ENCODE measurements at regions not wholly inside any gene's neighbourhood (a gene's known extent, or its start where the extent isn't known, plus 50 kb on each side); places are given as distances from the start of the nearest gene placed in this dataset.

DNA sequence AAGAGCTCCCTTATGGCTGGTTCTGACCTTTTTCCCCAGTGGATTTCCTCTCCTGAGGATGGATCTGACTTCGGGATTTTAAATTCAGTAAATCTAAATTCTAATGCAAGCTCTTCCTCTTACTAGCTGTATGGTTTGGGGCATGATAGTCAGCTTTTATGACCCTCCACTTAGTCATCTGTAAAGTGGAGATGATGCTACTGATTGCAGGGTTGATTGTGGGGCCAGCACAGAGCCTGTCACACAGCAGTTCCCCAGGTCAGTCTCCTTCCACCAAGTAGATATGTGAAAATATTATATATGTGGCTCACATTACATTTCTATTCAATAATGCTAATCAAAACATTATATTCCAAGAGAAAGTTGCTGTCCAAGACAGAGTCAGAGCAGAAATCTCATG is 141.3 kb upstream of the UBE2E1 start:
- no peak for DNase-seq (ENCODE audit: low read depth in 2 of 2)

DNA sequence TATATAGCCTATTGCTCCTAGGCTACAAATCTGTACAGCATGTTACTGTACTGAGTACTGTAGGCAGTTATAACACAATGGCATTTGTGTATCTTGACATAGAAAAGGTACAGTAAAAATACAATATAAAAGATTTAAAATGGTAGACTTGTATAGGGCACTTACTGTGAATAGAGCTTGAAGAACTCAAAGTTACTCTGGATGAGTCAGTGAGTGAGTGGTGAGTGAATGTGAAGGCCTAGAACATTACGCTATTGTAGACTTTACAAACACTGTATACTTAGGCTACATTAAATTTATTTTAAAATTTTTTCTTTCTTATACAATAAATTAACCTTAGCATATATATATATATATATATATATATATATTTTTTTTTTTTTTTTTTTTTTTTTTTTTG is 140.0 kb upstream of the UBE2E1 start:
- DNase-seq (ENCODE audit: low read depth in 2 of 2) = no peak

DNA sequence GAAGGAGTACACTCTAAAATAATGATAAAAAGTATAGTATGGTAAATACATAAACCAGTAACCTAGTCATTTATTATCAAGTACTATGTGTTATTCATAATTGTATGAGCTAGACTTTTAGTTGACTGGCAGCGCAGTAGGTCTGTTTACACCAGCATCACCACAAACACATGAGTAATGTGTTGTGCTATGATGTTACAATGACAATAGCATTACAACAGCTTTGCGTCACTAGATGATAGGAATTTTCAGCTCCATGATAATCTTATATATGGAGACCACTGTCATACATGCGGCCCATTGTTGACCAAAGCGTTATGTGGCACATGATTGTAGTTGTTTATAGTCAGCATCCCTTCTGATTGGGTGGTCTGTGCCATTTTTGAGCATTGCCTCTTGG is 138.9 kb upstream of the UBE2E1 start:
- no peak for DNase-seq (ENCODE audit: low read depth in 2 of 2)

DNA sequence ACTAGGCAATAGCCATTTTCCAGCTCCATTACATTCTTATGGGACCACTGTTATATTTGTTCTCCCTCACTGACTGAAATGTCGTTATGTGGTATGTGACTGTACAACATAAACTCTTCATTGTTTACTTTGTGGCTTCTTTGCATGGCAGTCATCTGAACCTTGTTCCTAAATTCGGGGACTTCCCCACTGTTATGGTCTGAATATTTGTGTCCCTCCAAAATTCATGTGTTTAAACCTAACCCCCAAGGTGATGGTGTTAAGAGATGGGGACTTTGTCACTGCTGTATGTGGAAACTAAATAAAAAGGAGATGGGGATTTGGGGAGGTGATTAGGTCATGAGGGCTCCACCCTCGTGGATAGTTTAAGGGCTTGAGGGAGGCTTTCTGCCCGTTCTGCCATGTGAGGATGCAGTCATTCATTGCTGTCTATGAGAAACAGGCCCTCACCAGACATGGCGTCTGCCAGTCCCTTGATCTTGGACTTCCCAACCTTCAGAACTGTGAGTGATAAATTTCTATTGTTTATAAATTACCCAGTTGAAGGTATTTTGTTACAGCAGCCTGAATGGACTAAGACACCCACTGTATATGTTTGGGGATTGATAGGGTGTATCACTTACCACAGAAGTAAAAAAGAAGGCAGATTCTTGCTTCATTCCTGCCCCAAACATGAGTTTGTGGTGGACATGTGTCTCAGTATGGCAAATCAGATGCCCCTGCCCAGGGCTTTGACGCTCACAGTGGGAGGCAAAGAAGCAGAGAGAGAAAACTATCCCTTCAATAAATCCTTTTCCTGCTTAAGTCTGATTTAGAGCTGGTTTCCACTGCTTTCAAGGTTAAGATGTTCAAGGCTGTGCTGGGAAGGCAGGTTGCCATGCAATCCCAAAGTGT is 138.0 kb upstream of the UBE2E1 start:
- no peak for DNase-seq (ENCODE audit: low read depth in 2 of 2)

DNA sequence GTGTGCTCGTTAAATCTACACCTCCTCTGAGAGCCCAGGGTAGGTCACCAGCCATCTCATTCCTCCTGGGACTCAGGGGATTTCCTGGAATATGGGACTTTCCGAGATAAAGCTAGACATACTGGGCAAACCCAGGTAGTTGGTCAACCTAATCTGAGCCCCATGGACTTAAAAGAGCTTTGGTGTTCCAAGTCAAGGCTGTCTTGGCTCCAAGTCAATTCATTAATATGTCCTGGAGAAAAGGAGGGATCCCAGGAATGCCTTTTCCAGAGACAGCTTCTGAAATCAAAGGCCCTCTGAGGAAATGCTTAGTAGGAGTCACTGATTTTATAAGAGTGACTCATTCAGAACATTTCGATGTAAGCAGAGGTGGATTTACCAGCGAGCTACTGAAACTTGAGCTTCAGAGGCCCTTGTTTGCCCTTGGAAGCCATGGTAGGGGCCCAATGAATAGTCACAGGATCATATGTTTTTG is 137.3 kb upstream of the UBE2E1 start:
- no peak for DNase-seq (ENCODE audit: low read depth in 2 of 2)

DNA sequence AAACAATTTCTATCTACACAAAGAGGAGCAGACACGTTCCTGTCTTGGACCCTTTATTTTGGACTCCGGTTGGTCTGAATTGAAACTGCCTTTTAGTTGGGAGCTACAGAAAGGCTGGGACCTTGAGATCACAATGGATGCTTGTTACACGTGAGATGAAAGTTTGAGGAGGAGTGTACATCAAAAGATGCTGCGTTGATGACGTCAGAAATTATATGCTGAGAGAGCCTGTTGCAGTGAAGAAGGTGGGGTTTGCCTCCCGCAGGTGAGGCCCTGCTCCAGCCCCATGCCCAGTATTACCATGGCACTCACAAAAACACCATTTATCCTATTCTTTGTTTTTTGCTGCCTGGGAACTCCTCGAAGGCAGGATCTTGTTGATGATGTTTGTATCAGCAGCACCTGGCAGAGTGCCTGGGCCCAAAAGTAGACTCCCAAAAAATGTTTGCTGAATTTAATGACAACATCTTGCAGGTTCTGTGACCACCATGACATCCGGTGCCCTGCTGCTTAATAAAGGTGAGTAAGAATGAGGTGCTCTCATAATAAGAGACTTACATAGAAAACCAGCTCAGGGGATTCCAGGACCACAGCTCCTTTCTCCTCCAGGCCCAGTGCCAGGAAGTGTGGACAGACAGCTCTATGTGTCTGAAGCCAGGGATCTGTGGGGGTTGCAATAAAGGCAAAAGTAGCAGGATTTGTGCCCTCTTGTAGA is 136.1 kb upstream of the UBE2E1 start:
- no peak for DNase-seq (ENCODE audit: low read depth in 2 of 2)

DNA sequence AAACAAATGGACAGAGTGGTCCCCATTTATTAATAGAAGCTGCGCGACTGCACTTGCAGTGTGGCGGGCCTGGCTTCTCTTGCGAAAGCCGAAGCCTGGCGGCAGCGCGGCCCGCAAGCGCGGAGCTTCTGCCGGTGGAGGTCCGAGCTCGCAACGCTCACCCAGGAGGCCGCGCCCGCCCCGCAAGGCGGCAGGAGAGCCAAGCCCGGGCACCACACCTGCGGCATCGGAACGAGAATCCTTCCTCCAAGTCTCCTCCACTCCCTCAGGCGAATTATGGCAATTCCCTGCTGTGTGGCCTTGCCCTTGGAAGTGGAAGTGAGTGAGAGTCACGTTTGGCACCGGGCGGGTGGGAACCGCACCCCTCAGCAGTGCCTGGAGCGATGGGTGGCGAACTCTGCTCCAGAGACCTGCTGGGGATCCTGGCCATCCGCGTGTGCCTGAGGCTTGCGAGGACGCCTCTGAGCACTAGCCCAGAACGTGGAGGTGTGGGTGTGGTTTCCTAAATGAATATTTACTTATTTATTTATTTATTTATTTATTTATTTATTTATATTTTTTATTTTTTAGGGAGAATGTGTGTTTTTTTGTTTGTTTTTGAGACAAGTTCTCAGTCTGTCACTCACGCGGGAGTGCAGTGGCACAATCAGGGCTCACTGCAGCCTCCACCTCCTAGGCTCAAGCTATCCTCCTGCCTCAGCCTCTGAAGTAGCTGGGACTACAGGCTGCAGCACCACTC is 133.7 kb upstream of the UBE2E1 start:
- DNase-seq (ENCODE audit: low read depth in 2 of 2) = no peak

DNA sequence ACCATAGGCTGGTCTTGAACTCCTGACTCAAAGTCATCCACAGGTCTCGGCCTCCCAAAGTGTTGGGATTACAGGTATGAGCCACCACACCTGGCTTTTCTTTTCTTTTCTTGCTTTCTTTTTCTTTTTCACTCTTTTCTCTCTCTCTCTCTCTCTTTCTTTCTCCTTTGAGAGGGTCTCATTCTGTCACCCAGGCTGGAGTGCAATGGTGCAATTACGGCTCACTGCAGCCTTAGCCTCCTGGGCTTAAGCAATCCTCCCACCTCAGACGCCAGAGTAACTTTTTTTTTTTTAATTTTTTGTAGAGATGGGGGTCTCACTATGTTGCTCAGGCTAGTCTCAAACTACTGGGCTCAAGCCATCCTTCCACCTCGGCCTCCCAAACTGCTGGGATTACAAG is 133.1 kb upstream of the UBE2E1 start:
- DNase-seq (ENCODE audit: low read depth in 2 of 2) = no peak

DNA sequence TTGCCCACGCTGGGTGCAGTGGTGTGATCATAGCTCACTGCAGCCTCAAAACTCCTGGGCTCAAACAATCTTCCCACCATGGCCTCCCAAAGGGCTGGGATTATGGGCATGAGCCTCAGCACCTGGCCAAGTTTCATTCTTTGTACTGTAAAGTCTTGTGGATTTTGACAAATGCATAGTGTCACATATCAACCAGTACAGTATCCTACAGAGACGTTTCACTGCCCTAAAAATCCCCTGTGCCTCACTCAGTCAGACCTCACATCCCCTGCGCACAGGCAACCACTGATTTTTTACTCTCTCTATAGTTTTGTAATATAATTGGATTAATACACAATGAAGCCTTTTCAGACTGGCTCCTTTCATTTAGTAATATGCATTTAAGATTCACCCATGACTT is 130.7 kb upstream of the UBE2E1 start:
- no peak for DNase-seq (ENCODE audit: low read depth in 2 of 2)

DNA sequence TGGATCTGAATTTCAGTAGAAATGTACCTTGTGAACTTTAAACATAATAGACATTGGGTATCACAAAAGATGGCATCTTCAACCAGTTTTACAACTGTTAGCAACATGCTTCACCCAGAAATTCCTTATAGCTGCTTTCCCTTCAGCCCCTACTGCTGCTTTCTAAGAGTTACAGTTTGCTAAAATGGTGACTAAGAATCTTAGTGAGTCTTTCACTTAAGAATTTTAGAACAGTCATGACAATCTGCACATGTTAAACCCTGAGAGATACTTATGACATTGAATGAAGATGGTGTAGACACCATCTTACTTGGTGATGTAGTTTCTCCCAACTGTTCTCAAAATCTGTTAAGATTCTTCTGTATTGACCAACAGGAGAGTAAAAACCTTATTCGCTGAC is 129.7 kb upstream of the UBE2E1 start:
- DNase-seq (ENCODE audit: low read depth in 2 of 2) = no peak

DNA sequence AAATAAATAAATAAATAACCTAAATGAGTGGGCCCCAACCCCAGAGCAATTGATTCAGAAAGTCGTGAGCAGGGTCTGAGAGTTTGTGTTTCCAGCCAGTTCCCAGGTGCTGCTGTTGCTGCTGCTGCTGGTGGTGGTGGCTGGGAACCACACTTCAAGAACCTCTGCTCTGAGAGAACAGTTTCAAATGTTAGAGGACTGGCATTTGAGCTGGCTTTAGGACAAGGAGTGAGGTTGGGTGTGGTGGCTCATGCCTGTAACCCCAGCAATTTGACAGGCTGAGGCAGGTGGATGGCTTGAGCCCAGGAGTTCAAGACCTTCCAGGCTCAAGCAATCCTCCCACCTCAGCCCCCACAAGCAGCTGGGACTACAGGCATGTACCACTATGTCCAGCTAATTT is 123.1 kb upstream of the UBE2E1 start:
- no peak for DNase-seq (ENCODE audit: low read depth in 2 of 2)

DNA sequence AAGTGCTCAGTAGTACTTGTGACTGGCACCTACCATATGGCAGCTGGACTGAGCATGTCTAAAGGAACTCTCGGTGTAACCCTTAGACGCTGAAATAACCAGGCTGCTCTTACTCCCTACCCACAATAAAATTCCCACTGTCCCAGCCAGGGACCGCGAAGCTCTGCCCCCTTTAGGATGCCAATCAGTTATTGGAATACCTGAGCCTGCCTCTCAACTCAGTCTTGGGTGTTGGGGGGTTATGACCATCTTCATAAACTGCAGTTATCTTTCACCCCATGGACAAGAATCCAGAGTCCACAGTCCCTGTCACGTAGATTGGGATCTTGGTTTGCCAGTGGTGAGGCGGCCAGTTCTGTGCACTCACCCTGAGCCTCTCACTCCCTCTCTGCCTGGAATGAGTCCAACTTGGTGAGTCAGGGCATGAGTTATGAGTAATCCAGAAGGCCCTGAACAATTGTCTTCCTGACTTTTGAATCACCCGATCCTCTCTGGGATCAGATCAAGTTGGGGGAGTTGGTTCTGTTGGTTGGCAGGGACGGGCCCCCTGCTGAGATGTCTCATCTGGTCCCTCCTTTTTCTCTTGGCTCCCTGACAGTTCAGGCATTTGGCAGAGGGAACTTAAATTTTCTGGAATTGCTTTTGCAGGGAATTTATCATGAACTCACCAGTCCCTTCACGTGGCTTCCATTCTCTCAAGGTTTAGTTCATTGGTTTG is 120.1 kb upstream of the UBE2E1 start:
- peak in 1 of 2 donors; percentile 9 for DNase-seq (ENCODE audit: low read depth in 2 of 2)

DNA sequence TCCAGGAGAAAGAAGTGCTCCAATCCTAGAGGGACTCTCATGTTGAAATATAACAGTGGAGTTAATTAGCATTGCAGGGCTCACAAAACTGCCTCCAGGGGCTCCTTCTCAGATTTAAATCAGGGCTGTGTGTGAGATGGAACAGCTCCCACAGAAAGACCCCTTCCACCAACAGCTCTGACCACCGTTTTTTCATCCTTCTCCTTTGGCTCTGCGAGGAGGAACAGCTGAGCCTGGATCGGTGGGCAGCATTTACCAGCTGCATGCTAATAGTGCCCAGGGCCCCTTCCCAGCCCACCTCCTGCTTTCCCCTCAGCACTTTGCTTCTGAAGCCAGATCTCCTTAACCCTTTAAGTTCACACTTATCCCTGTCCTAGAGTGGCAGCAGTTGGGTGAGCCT is 119.2 kb upstream of the UBE2E1 start:
- no peak for DNase-seq (ENCODE audit: low read depth in 2 of 2)

DNA sequence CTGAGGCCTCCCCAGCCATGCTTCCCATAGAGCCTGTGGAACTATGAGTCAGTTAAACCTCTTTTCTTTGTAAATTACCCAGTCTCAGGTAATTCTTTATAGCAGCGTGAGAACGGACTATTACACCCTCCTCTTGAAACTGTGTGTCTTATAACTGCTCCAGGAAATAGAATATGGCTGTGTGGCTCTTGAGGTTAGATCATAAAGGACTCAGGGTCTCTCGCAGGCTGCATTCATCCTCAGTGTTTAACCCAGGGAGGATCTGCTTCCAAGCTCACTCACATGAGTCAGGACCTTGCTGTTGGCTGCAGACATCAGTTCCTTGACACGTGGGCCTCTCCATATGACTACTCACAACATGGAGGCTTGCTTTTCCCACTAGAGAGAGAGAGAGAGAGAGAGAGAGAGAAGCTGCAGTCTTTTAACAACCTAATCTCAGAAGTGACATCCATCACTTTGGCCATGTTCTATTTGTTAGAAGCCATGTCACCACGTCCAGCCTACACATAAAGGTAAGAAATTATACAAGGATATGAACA is 114.3 kb upstream of the UBE2E1 start:
- DNase-seq (ENCODE audit: low read depth in 2 of 2) = no peak

DNA sequence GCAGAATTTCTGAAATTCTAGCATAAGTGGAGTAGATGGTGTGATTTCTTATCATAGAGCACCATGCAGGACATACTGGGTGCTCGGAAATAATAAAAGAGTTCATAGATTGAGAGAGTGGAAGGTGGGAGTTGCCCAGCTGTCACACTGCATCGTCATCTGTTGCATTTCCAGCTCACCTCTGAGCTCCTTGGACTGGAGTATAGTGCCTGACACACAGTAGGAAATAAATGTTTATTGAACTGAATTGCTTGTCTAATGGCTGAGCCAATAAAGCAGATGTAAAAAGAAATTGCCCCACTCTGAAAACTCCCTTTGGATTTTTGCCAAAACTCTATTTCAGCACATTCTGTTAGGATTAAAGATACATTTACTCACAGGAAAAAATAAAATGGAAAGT is 108.9 kb upstream of the UBE2E1 start:
- no peak for DNase-seq (ENCODE audit: low read depth in 2 of 2)

DNA sequence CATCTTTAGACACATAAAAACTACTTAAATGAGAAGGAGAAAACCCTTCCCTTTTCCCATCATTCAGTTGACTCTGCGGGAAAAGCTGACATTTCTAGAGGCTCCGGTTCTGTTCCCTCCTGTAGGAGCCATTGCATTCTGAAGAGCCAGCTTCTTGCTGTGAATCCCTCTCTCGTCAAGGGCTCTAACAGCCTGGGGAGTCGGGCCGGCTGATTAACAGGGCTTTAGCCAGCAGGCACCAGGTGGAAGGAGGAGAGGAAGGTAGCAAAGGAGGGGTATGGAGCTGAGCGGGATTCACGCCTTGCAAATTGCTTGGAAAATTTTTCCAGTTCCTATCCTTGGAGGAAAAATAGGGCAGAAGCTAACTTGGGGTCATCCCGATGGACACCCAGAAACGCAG is 108.3 kb upstream of the UBE2E1 start:
- no peak for DNase-seq (ENCODE audit: low read depth in 2 of 2)

DNA sequence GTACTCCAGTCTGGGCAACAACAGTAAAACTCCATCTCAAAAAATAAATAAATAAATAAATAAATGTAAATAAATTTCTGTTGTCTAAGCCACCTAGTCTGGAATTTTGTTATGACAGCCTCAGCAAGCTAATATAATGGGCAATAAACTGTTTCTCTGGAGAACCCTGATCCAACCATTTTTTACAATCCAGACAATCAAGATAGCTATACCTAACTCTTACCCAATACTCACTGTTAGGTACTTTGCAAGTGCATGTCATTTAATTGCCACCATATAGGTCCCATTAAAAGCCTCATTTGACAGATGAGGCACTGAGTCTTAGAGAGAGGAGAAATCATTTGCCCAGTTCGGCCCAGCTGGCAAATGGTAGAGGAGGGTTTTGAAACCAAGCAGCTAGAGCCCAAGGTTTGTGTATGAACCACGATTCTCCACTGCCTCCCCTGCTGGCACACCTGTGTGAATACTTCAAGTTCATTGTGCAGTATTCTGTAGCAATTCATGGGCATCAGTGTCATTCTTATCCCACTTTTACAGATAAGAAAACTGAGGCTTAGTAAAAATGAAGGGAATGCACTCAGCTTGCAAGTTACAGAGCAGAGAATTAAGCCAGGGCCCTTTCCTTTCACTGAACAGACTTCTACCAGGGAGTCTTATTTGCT is 107.0 kb upstream of the UBE2E1 start:
- DNase-seq (ENCODE audit: low read depth in 2 of 2) = no peak

DNA sequence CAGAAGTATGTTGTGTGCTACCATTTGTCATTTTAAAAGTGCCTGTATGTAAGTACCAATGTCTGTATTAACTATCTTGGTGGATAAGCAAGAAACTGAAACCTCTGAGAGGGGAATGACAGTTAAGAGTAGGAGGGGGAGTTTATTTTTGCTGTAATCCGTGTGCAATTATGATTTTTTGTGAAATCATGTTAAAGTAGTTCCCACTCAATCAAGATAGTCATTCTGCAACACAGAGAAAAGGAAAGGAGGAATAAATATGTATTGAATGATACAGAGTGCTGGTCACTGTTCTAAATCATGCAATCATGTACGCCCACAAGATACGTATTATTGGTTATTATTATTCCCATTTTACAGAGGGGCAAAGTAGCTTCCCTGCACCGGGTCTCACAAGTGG is 105.1 kb upstream of the UBE2E1 start:
- DNase-seq (ENCODE audit: low read depth in 2 of 2) = no peak

DNA sequence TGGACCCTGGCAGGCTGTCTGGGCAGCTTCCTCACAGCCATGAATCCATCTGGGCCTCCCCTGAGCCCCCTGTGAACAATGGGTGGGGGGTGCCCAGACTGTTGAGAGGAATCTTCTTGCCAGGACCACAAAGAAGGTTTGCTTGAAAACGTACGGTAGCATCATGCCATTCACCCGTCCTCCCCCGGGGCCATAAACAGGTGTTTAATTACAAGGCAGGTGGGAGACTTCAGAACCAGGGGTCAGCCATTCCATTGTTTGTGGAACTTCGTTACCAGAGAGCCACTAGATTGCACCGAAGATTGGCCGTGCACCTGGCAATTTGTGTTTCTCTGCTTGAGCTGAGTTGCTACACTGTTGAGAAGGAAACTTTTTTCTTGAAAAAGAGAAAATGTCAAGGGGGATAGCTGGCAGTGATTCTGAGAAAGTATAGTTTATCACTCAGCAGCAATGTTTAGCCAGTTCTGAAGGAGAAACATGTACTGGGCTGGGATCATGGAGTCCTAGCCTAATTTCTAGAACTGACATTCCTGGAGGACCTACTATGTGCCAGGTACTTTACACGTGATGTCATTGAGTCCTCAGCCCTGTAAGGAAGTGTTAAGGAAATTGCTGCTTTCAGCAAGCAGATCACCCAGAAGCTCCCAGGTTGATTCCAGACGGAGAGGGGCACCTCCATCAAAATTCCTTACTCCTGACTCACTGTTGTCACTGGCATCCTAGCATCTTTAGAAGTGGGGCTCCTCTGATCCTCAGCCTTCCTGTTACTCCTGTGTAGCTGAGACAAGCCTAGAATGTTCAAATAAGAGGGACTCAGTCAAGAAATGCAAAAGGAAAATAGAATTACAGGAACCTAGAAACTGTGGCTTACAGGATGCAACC is 103.8 kb upstream of the UBE2E1 start:
- DNase-seq (ENCODE audit: low read depth in 2 of 2) = no peak

DNA sequence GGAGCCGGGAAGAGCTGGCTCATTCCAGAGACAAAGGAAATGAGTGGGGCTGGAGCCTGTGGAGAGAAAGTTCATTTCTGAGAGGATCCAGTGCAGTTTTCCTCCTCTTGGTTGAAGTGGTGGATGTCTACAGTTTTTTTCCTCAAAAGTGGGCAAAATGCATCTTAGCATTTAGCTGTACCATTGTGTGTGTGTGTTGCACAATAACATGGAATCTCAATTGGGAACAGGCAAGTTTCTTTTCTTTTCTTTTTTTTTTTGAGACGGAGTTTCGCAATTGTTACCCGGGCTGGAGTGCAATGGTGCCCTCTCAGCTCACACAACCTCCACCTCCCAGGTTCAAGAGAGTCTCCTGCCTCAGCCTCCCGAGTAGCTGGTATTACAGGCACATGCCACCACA is 101.5 kb upstream of the UBE2E1 start:
- no peak for DNase-seq (ENCODE audit: low read depth in 2 of 2)
